NCI-H2107 (cell line): ENCODE measurements at regions not wholly inside any gene's neighbourhood (a gene's known extent, or its start where the extent isn't known, plus 50 kb on each side); places are given as distances from the start of the nearest gene placed in this dataset.

Experiments used
- DNase-seq: peaks from one replicate; lab custom pipeline; 2025; lab: John Stamatoyannopoulos, UW

GRCh38 chrX:10021461-10022272 lies 54.5 kb downstream of the CLDN34 start:
- DNase-seq: no peak

- no peak for DNase-seq
Observed at GRCh38 chrX:10022273-10022541, 55.0 kb downstream of the CLDN34 start.

GRCh38 chrX:10022580-10023245 lies 55.6 kb downstream of the CLDN34 start:
- DNase-seq: no peak

- no peak for DNase-seq
Observed at GRCh38 chrX:10023821-10024220, 56.7 kb downstream of the CLDN34 start.

GRCh38 chrX:10025742-10026493 lies 58.8 kb downstream of the CLDN34 start:
- DNase-seq: no peak

- DNase-seq: no peak
Observed at GRCh38 chrX:10028283-10029104, 61.3 kb downstream of the CLDN34 start.

GRCh38 chrX:10030570-10030969 lies 63.4 kb downstream of the CLDN34 start:
- no peak for DNase-seq

GRCh38 chrX:10031746-10032145 lies 64.6 kb downstream of the CLDN34 start:
- peak; percentile 76 for DNase-seq

GRCh38 chrX:10032147-10032546 lies 65.0 kb downstream of the CLDN34 start:
- no peak for DNase-seq

GRCh38 chrX:10033375-10034007 lies 66.3 kb downstream of the CLDN34 start:
- no peak for DNase-seq

- DNase-seq: no peak
Observed at GRCh38 chrX:10034740-10035260, 67.6 kb downstream of the CLDN34 start.

- no peak for DNase-seq
Observed at GRCh38 chrX:10038585-10038984, 71.4 kb downstream of the CLDN34 start.

- DNase-seq: no peak
Observed at GRCh38 chrX:10039821-10040793, 72.9 kb downstream of the CLDN34 start.

GRCh38 chrX:10040961-10041360 lies 73.8 kb downstream of the CLDN34 start:
- no peak for DNase-seq

- DNase-seq: no peak
Observed at GRCh38 chrX:10041383-10041782, 74.2 kb downstream of the CLDN34 start.

GRCh38 chrX:10042055-10042454 lies 74.9 kb downstream of the CLDN34 start:
- no peak for DNase-seq

- DNase-seq: no peak
Observed at GRCh38 chrX:10043386-10043785, 76.2 kb downstream of the CLDN34 start.

GRCh38 chrX:10044021-10044420 lies 76.9 kb downstream of the CLDN34 start:
- DNase-seq: no peak

- DNase-seq: no peak
Observed at GRCh38 chrX:10045327-10046000, 78.3 kb downstream of the CLDN34 start.

- no peak for DNase-seq
Observed at GRCh38 chrX:10047133-10047532, 80.0 kb downstream of the CLDN34 start.
